Mesodermal cell (in vitro differentiated cells): ENCODE measurements at regions not wholly inside any gene's neighbourhood (a gene's known extent, or its start where the extent isn't known, plus 50 kb on each side); places are given as distances from the start of the nearest gene placed in this dataset.

Source experiments
- H3K27ac ChIP-seq: 2 replicates; pipeline ENCODE4 v1.7.0; 2013; ENCODE audit warnings: mild to moderate bottlenecking, low read depth, low read length, moderate library complexity; ENCODE audit not compliant: severe bottlenecking
- H3K36me3 ChIP-seq: 2 replicates; pipeline ENCODE4 v1.7.1; 2013; ENCODE audit warnings: mild to moderate bottlenecking, low read length, moderate library complexity; ENCODE audit not compliant: control insufficient read depth, insufficient read depth
- H3K4me1 ChIP-seq: one replicate; pipeline ENCODE4 v1.7.1; 2013; ENCODE audit warnings: mild to moderate bottlenecking, low read length; ENCODE audit not compliant: insufficient read depth, control insufficient read depth, poor library complexity, severe bottlenecking
- H3K4me3 ChIP-seq: 2 replicates; pipeline ENCODE4 v1.7.0; 2013; ENCODE audit warnings: low read length, control low read depth, mild to moderate bottlenecking; ENCODE audit not compliant: insufficient read depth, poor library complexity, severe bottlenecking; ENCODE audit errors: extremely low read depth
- H3K9me3 ChIP-seq: 2 replicates; pipeline ENCODE4 v1.7.1; 2013; ENCODE audit warnings: mild to moderate bottlenecking, low read length, moderate library complexity; ENCODE audit not compliant: control insufficient read depth
- WGBS, 2 experiments: methylation state at CpG; one replicate each; pipeline ENCODE4 v1.1.5; 2013; ENCODE audit warnings: missing lambda C conversion rate in 2 of 2; ENCODE audit not compliant: insufficient coverage in 2 of 2; 5-methylcytosine and 5-hydroxymethylcytosine counted together

GRCh38 chr20:36093804-36094145 is 60.8 kb upstream of the EPB41L1 start:
- H3K9me3 ChIP-seq: no peaks in the 10 kb centered on the region
- no CpG with 5 or more reads among the region's 2 CpGs for WGBS, 2 experiments
- H3K36me3 ChIP-seq: no peaks in the 10 kb centered on the region
- no peak overlapping the region for H3K27ac ChIP-seq
- H3K4me3 ChIP-seq: peak overlapping the region; percentile 48
- peaks cover 26% of the 10 kb centered on the region for H3K4me1 ChIP-seq

GRCh38 chr20:36094497-36094896 is 60.0 kb upstream of the EPB41L1 start:
- no peak overlapping the region for H3K27ac ChIP-seq
- H3K4me1 ChIP-seq: peaks cover 26% of the 10 kb centered on the region
- 56 to 60% methylated on average over 4 to 6 of the region's 6 CpGs for WGBS, 2 experiments
- no peaks in the 10 kb centered on the region for H3K36me3 ChIP-seq
- no peaks in the 10 kb centered on the region for H3K9me3 ChIP-seq
- H3K4me3 ChIP-seq: no peak overlapping the region

GRCh38 chr20:36096435-36096834 is 58.1 kb upstream of the EPB41L1 start:
- Histone ChIP-seq H3K36me3 (no peaks in the 10 kb centered on the region), H3K27ac (no peak overlapping the region), H3K4me1 (peaks cover 26% of the 10 kb centered on the region), H3K9me3 (no peaks in the 10 kb centered on the region), H3K4me3 (no peak overlapping the region)

DNA sequence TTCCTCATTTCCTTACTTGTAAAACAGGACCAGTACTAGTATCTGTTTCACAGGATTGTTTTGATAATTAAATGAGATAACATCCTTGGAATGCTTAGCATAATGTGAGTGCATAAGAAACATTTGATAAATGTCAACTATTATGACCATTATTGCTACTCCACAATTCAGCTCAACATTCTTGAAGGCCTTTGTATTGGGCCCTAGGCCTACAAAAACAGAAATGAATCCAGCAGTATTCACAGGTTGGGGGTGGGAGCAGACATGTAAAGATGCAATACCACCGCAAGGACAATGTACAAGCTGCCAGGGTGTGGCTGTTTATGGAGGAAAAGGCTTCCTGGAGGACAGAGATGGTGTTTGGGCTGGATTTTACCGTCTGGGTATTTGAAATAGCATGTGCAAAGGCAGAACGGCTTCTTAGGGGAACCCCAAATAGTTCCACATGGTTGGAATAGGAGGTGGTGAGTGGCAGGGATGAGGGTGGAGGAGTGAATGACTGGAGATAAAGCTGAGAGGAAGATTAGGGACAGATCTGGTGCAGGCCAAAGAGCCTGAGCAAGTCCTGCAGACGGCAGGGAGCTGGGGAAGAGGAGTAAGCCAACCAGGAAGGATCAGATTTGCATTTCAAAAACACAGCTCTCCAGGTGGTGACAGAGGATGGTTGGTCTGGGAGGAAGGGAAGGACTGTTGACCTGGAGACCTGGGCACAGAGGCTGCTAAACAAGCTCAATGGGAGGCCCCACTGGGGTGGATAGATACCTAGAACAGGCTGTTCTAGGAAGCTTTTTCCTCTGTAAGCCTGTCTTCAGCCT is 57.0 kb upstream of the EPB41L1 start:
- 37 to 45% methylated on average over 4 of the region's 4 CpGs for WGBS, 2 experiments
- no peak overlapping the region for H3K27ac ChIP-seq
- no peaks in the 10 kb centered on the region for H3K9me3 ChIP-seq
- peaks cover 19% of the 10 kb centered on the region for H3K4me1 ChIP-seq
- H3K36me3 ChIP-seq: no peaks in the 10 kb centered on the region
- no peak overlapping the region for H3K4me3 ChIP-seq

- 52 to 94% methylated on average over 2 of the region's 2 CpGs for WGBS, 2 experiments
- Histone ChIP-seq H3K36me3 (no peaks in the 10 kb centered on the region), H3K9me3 (no peaks in the 10 kb centered on the region), H3K4me1 (peaks cover 18% of the 10 kb centered on the region), H3K27ac (no peak overlapping the region), H3K4me3 (no peak overlapping the region)
These were observed 56.2 kb upstream of the EPB41L1 start for GRCh38 chr20:36098364-36098763.

DNA sequence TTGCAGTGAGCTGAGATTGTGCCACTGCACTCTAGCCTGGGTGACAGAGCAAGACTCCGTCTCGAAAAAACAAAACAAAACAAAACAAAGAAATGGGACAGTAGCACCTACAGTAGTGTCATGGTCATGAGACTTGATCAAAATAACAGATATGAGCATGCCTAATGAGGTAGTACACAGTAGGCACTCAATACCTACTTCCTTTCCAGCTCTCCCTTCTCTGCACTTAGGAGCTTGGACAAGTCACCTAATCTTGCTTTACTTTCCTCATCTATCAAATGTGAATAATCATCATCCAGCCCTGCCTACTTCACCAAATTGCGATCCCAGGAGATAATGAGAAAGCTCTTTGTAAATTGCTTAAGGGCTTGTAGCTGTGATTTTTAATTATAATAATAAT is 55.4 kb upstream of the EPB41L1 start:
- Histone ChIP-seq H3K4me3 (no peak overlapping the region), H3K9me3 (no peaks in the 10 kb centered on the region), H3K4me1 (peaks cover 11% of the 10 kb centered on the region), H3K36me3 (no peaks in the 10 kb centered on the region), H3K27ac (no peak overlapping the region)
- WGBS, 2 experiments: 60 to 83% methylated on average over 2 of the region's 3 CpGs

GRCh38 chr20:36101192-36101591 is 53.3 kb upstream of the EPB41L1 start:
- Histone ChIP-seq H3K27ac (no peak overlapping the region), H3K4me1 (peaks cover 10% of the 10 kb centered on the region), H3K9me3 (no peaks in the 10 kb centered on the region), H3K36me3 (no peaks in the 10 kb centered on the region), H3K4me3 (no peak overlapping the region)
- WGBS, 2 experiments: 42 to 88% methylated on average over 2 of the region's 3 CpGs

DNA sequence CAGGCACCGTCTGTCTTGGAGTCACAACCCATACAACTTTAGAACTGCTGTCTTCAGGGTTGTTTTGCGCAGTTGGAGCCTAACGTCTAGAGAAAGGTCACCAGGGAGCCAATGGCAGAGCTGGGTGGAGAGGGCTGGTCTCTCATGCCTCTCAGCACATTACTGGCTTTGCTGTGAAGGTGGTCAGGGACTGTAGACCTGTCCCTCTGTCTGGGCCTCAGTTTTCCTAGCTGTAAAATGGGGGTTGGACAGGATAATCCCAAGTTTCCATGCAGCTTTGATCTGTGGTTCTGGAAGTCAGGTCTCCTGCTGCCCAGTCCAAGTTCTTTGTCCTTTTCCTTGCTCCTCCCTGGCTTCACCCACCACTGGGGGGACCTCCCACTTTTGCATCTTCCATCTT is 52.2 kb upstream of the EPB41L1 start:
- no peak overlapping the region for H3K27ac ChIP-seq
- H3K9me3 ChIP-seq: no peaks in the 10 kb centered on the region
- 0 to 67% methylated on average over 1 to 3 of the region's 3 CpGs for WGBS, 2 experiments
- no peaks in the 10 kb centered on the region for H3K36me3 ChIP-seq
- no peak overlapping the region for H3K4me3 ChIP-seq
- H3K4me1 ChIP-seq: peaks cover 10% of the 10 kb centered on the region

DNA sequence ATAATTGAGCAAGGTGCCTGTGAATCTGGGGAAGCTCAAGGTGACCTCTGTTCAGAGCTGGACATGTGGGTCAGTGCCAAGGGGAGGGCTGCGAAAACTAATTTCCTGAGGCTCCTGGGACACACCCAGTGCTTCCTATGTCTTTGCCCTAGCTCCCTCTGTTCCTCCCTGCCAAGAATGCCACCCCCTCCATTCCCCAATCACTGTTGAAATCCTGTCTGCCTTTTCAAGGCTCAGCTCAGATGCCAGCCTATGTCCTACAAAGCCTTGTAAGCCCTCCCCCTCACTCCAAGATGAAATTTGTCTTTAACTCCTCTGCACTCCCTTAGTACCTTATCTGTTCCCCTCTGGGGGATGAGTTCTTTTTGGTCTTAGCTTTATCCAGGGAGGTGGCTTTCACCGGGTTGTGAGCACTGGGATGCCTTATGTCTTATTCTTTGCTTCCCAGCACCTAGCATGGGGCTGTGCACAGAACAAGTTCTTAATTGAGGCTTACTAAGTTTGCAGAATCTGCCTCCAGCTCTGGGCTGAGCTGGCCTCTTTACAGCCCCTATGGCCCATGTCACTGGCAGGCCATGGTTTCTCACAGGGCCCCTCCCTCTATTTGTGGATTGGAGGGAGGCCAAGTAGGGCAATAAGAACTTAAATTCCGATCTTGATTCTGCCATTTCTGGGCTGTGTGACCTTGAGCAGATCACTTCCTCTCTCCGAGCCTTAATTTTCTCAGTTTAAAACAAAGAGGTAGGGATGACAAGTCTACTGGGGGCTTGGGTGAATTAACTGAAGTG is 51.5 kb upstream of the EPB41L1 start:
- H3K4me3 ChIP-seq: no peak overlapping the region
- no peaks in the 10 kb centered on the region for H3K9me3 ChIP-seq
- no peak overlapping the region for H3K27ac ChIP-seq
- no peaks in the 10 kb centered on the region for H3K36me3 ChIP-seq
- WGBS, 2 experiments: 90 to 94% methylated on average over 3 of the region's 4 CpGs
- H3K4me1 ChIP-seq: peaks cover 6% of the 10 kb centered on the region

- H3K27ac ChIP-seq: no peak overlapping the region
- H3K4me3 ChIP-seq: no peak overlapping the region
- WGBS, 2 experiments: 72 to 76% methylated on average over 6 of the region's 7 CpGs
- peaks cover 3% of the 10 kb centered on the region for H3K4me1 ChIP-seq
- no peaks in the 10 kb centered on the region for H3K36me3 ChIP-seq
- H3K9me3 ChIP-seq: no peaks in the 10 kb centered on the region
These were observed 50.3 kb upstream of the EPB41L1 start for GRCh38 chr20:36104244-36104643.
